B cell (primary cell): ENCODE measurements at regions not wholly inside any gene's neighbourhood (a gene's known extent, or its start where the extent isn't known, plus 50 kb on each side); places are given as distances from the start of the nearest gene placed in this dataset.

Source experiments
- CTCF ChIP-seq: fragments of 200-600 bp; IDR thresholded peaks from one replicate; pipeline ENCODE4 v1.8.0; 2022; ENCODE audit warnings: antibody characterized with exemption, mild to moderate bottlenecking
- EZH2 ChIP-seq: IDR thresholded peaks from 2 replicates; pipeline ENCODE4 v1.6.1; 2012; ENCODE audit warnings: borderline replicate concordance, low read depth, mild to moderate bottlenecking, moderate library complexity, low read length; ENCODE audit not compliant: insufficient read depth, poor library complexity, severe bottlenecking

GRCh38 chr7:35492451-35493175, 202.3 kb downstream of the HERPUD2 start:
- TF ChIP-seq CTCF (no peak), EZH2 (no peak)
